WTC11 (cell line): ENCODE measurements at regions not wholly inside any gene's neighbourhood (a gene's known extent, or its start where the extent isn't known, plus 50 kb on each side); places are given as distances from the start of the nearest gene placed in this dataset.

Source experiments
- ATAC-seq: fragments of 200-7000 bp; cut with Tn5 transposase; 2 replicates; pipeline ENCODE4 v1.10.0; 2021; ENCODE audit warnings: mild to moderate bottlenecking, moderate library complexity
- CTCF ChIA-PET: fragments of 300-600 bp; sonication (Branson Sonifier 250); formaldehyde crosslinking; loops from one replicate; lab custom pipeline; 2021; ENCODE audit warnings: antibody characterized with exemption; lab: Charles Lee
- POLR2A ChIA-PET: fragments of 350-600 bp; sonication (Branson Sonifier 250); formaldehyde crosslinking; loops from one replicate; lab custom pipeline; 2021; ENCODE audit warnings: antibody characterized with exemption; lab: Charles Lee
- DNase-seq: peaks from one replicate; pipeline ENCODE4 v3.0.0; 2021; ENCODE audit warnings: low spot score
- H3K27ac Mint-ChIP-seq: 2 replicates; pipeline ENCODE4 v1.8.0; 2021; ENCODE audit warnings: mixed read lengths
- H3K27me3 Mint-ChIP-seq: 2 replicates; pipeline ENCODE4 v1.8.0; 2021; ENCODE audit warnings: low read depth, mild to moderate bottlenecking, moderate library complexity, mixed read lengths
- H3K36me3 Mint-ChIP-seq: 2 replicates; pipeline ENCODE4 v1.8.0; 2021; ENCODE audit warnings: mixed read lengths
- H3K4me1 Mint-ChIP-seq: 2 replicates; pipeline ENCODE4 v1.8.0; 2022; ENCODE audit warnings: mixed read lengths
- H3K4me3 Mint-ChIP-seq: 2 replicates; pipeline ENCODE4 v1.8.0; 2021; ENCODE audit warnings: mild to moderate bottlenecking, moderate library complexity, mixed read lengths
- H3K9me3 Mint-ChIP-seq: 2 replicates; pipeline ENCODE4 v1.8.0; 2021; ENCODE audit warnings: mixed read lengths
- CBFB ChIP-seq: sonication (generic); formaldehyde crosslinking; IDR thresholded peaks from 2 replicates; pipeline ENCODE4 v1.8.1; 2022; ENCODE audit warnings: mild to moderate bottlenecking, low read depth, missing genetic modification reagents
- E2F5 ChIP-seq: sonication (generic); formaldehyde crosslinking; IDR thresholded peaks from 2 replicates; pipeline ENCODE4 v1.8.1; 2022; ENCODE audit warnings: mild to moderate bottlenecking, moderate library complexity, missing genetic modification reagents
- HMGXB4 ChIP-seq: sonication (generic); formaldehyde crosslinking; IDR thresholded peaks from 2 replicates; pipeline ENCODE4 v1.8.1; 2023; ENCODE audit warnings: mild to moderate bottlenecking, moderate library complexity, missing genetic modification reagents
- MLX ChIP-seq: sonication (generic); formaldehyde crosslinking; IDR thresholded peaks from 2 replicates; pipeline ENCODE4 v1.8.1; 2023; ENCODE audit warnings: mild to moderate bottlenecking, missing genetic modification reagents, moderate library complexity
- MYBL2 ChIP-seq: sonication (generic); formaldehyde crosslinking; IDR thresholded peaks from 2 replicates; pipeline ENCODE4 v1.8.1; 2023; ENCODE audit warnings: mild to moderate bottlenecking, moderate library complexity, missing genetic modification reagents
- NR2C2 ChIP-seq: sonication (generic); formaldehyde crosslinking; IDR thresholded peaks from 2 replicates; pipeline ENCODE4 v1.8.0; 2022; ENCODE audit warnings: mild to moderate bottlenecking, missing genetic modification reagents
- OVOL2 ChIP-seq: fragments of 250-450 bp; sonication (Bioruptor Pico); IDR thresholded peaks from 2 replicates; pipeline ENCODE4 v1.9.0; 2021; ENCODE audit warnings: mild to moderate bottlenecking, borderline replicate concordance
- PRDM15 ChIP-seq: sonication (generic); formaldehyde crosslinking; IDR thresholded peaks from 2 replicates; pipeline ENCODE4 v1.8.0; 2022; ENCODE audit warnings: missing genetic modification reagents
- SMAD4 ChIP-seq: sonication (generic); formaldehyde crosslinking; IDR thresholded peaks from 2 replicates; pipeline ENCODE4 v1.8.0; 2022; ENCODE audit warnings: mild to moderate bottlenecking, missing genetic modification reagents
- TEAD1 ChIP-seq: sonication (generic); formaldehyde crosslinking; IDR thresholded peaks from 2 replicates; pipeline ENCODE4 v1.8.0; 2022; ENCODE audit warnings: mild to moderate bottlenecking, missing genetic modification reagents
- ZNF138 ChIP-seq: sonication (generic); formaldehyde crosslinking; conservative IDR thresholded peaks from 2 replicates; pipeline ENCODE4 v1.8.1; 2022; ENCODE audit warnings: mild to moderate bottlenecking, moderate library complexity, missing genetic modification reagents
- ZNF281 ChIP-seq: sonication (generic); formaldehyde crosslinking; IDR thresholded peaks from 2 replicates; pipeline ENCODE4 v1.8.0; 2023; ENCODE audit warnings: mild to moderate bottlenecking, missing genetic modification reagents
- ZNF317 ChIP-seq: sonication (generic); formaldehyde crosslinking; IDR thresholded peaks from 2 replicates; pipeline ENCODE4 v1.8.1; 2023; ENCODE audit warnings: low read depth, mild to moderate bottlenecking, moderate library complexity, missing genetic modification reagents, borderline replicate concordance
- ZNF396 ChIP-seq: fragments of 250-450 bp; sonication (Bioruptor Pico); IDR thresholded peaks from 2 replicates; pipeline ENCODE4 v1.8.0; 2021; ENCODE audit warnings: mild to moderate bottlenecking, moderate library complexity, borderline replicate concordance
- ZNF416 ChIP-seq: fragments of 250-450 bp; sonication (Bioruptor Pico); IDR thresholded peaks from 2 replicates; pipeline ENCODE4 v1.9.0; 2021; ENCODE audit warnings: mild to moderate bottlenecking, inconsistent platforms
- ZNF423 ChIP-seq: fragments of 250-450 bp; sonication (Bioruptor Pico); IDR thresholded peaks from 2 replicates; pipeline ENCODE4 v2.1.2; 2022; ENCODE audit warnings: mild to moderate bottlenecking, moderate library complexity
- ZNF425 ChIP-seq: fragments of 250-450 bp; sonication (Bioruptor Pico); conservative IDR thresholded peaks from 2 replicates; pipeline ENCODE4 v1.9.0; 2021; ENCODE audit warnings: mild to moderate bottlenecking
- ZNF671 ChIP-seq: fragments of 250-450 bp; sonication (Bioruptor Pico); IDR thresholded peaks from 2 replicates; pipeline ENCODE4 v1.8.0; 2021; ENCODE audit warnings: mild to moderate bottlenecking

GRCh38 chr18:55735199-55735855, 147.3 kb upstream of the TCF4 start:
- no peaks in the 10 kb centered on the region for H3K9me3 Mint-ChIP-seq
- H3K4me3 Mint-ChIP-seq, result no peak overlapping the region
- DNase-seq, result no peak
- H3K36me3 Mint-ChIP-seq, result peaks cover 3% of the 10 kb centered on the region; the same call in 1 of the 2 replicates
- no peak overlapping the region for H3K27ac Mint-ChIP-seq
- H3K4me1 Mint-ChIP-seq, result peaks cover 6% of the 10 kb centered on the region; the same call in 1 of the 2 replicates
- TF ChIP-seq OVOL2 (no peak), NR2C2 (CRISPR knock-in tag) (no peak), TEAD1 (CRISPR knock-in tag) (no peak), ZNF138 (no peak), MYBL2 (no peak), HMGXB4 (CRISPR knock-in tag) (no peak), ZNF281 (CRISPR knock-in tag) (no peak)
- no peak for ATAC-seq
- H3K27me3 Mint-ChIP-seq, result no peaks in the 10 kb centered on the region
- ChIA-PET CTCF (no interaction called here), POLR2A (no interaction called here)

- peaks cover 3% of the 10 kb centered on the region; the same call in 1 of the 2 replicates for H3K36me3 Mint-ChIP-seq
- DNase-seq (no peak), ATAC-seq (no peak)
- no peak overlapping the region for H3K4me3 Mint-ChIP-seq
- ChIA-PET CTCF (no interaction called here), POLR2A (no interaction called here)
- H3K27me3 Mint-ChIP-seq, result no peaks in the 10 kb centered on the region; the same call in 1 of the 2 replicates
- no peak overlapping the region for H3K27ac Mint-ChIP-seq
- peaks cover 9% of the 10 kb centered on the region for H3K4me1 Mint-ChIP-seq
- no peaks in the 10 kb centered on the region for H3K9me3 Mint-ChIP-seq
- TF ChIP-seq ZNF416 (CRISPR knock-in tag) (no peak), ZNF671 (CRISPR knock-in tag) (no peak), ZNF281 (CRISPR knock-in tag) (no peak), SMAD4 (CRISPR knock-in tag) (no peak), CBFB (CRISPR knock-in tag) (no peak), ZNF317 (CRISPR knock-in tag) (no peak), ZNF396 (CRISPR knock-in tag) (no peak), PRDM15 (CRISPR knock-in tag) (no peak), ZNF425 (CRISPR knock-in tag) (no peak), ZNF423 (CRISPR knock-in tag) (no peak), E2F5 (CRISPR knock-in tag) (no peak), MLX (CRISPR knock-in tag) (no peak)
These were observed 144.5 kb upstream of the TCF4 start for GRCh38 chr18:55732227-55733106.
